Right atrium auricular region (tissue), 2 donors: ENCODE measurements at regions not wholly inside any gene's neighbourhood (a gene's known extent, or its start where the extent isn't known, plus 50 kb on each side); places are given as distances from the start of the nearest gene placed in this dataset.

Experiments
- DNase-seq: peaks from one replicate; pipeline ENCODE4 v3.0.0-alpha.2; 2019; ENCODE audit warnings: low spot score
- H3K27ac ChIP-seq, 2 donors: fragments of 200-600 bp; sonication (generic); 1 replicate in 1 of 2; 2 replicates in 1 of 2; pipeline ENCODE4 v1.5.1; 2016 to 2019
- H3K27me3 ChIP-seq, 2 donors: fragments of 200-600 bp; sonication (generic); one replicate each; pipeline versions ENCODE4 v1.5.1 to v1.6.0; 2017 to 2019
- H3K36me3 ChIP-seq: fragments of 200-600 bp; sonication (generic); one replicate; pipeline ENCODE4 v1.5.1; 2016
- H3K4me1 ChIP-seq, 2 donors: fragments of 200-600 bp; sonication (generic); one replicate each; pipeline versions ENCODE4 v1.5.1 to v1.6.0; 2017 to 2019
- H3K4me3 ChIP-seq, 2 donors: fragments of 200-600 bp; sonication (generic); 1 replicate in 1 of 2; 2 replicates in 1 of 2; pipeline ENCODE4 v1.5.1; 2017 to 2019; ENCODE audit warnings: mild to moderate bottlenecking in 1 of 2, moderate library complexity in 1 of 2
- H3K9me3 ChIP-seq, 2 donors: fragments of 200-600 bp; sonication (generic); one replicate each; pipeline ENCODE4 v1.5.1; 2019
- CTCF ChIP-seq, 2 donors: fragments of 200-600 bp; sonication (generic); IDR thresholded peaks; one replicate each; pipeline ENCODE4 v1.5.1; 2019; ENCODE audit warnings: antibody characterized with exemption in 2 of 2

- TF ChIP-seq CTCF (IDR thresholded peaks at IDR 0.05): no peak
- DNase-seq: no peak
- no peak overlapping the region for H3K4me3 ChIP-seq
Measured at GRCh38 chr1:187947359-187947758, 1118.6 kb downstream of the PLA2G4A start.

GRCh38 chr1:187948170-187948794 lies 1119.5 kb downstream of the PLA2G4A start:
- Histone ChIP-seq H3K36me3 (no peaks in the 10 kb centered on the region), H3K27me3 (no peaks in the 10 kb centered on the region), H3K4me1 (no peaks in the 10 kb centered on the region), H3K9me3 (peaks cover 0 to 28% of the 10 kb centered on the region in 2 donors), H3K4me3 (no peak overlapping the region), H3K27ac (no peak overlapping the region)
- no peak for DNase-seq
- TF ChIP-seq CTCF (IDR thresholded peaks at IDR 0.05): no peak

More at GRCh38 chr1:187947359-187947758, 1118.6 kb downstream of the PLA2G4A start:
- Histone ChIP-seq H3K27me3 (no peaks in the 10 kb centered on the region), H3K9me3 (peaks cover 0 to 23% of the 10 kb centered on the region in 2 donors), H3K36me3 (no peaks in the 10 kb centered on the region), H3K27ac (no peak overlapping the region), H3K4me1 (no peaks in the 10 kb centered on the region)

- no peak for DNase-seq
- peaks cover 0 to 28% of the 10 kb centered on the region in 2 donors for H3K9me3 ChIP-seq
- TF ChIP-seq CTCF (IDR thresholded peaks at IDR 0.05): no peak
- H3K36me3 ChIP-seq: no peaks in the 10 kb centered on the region
- H3K4me1 ChIP-seq: no peaks in the 10 kb centered on the region
- no peak overlapping the region for H3K4me3 ChIP-seq
- H3K27ac ChIP-seq: no peak overlapping the region
- no peaks in the 10 kb centered on the region for H3K27me3 ChIP-seq
Measured at GRCh38 chr1:187949567-187949966, 1120.8 kb downstream of the PLA2G4A start.

- TF ChIP-seq CTCF (IDR thresholded peaks at IDR 0.05): no peak
- H3K4me3 ChIP-seq: no peak overlapping the region
- peaks cover 0 to 25% of the 10 kb centered on the region in 2 donors for H3K9me3 ChIP-seq
- H3K36me3 ChIP-seq: no peaks in the 10 kb centered on the region
- no peak overlapping the region for H3K27ac ChIP-seq
- no peaks in the 10 kb centered on the region for H3K27me3 ChIP-seq
- no peaks in the 10 kb centered on the region for H3K4me1 ChIP-seq
- no peak for DNase-seq
Measured at GRCh38 chr1:187951817-187952216, 1123.1 kb downstream of the PLA2G4A start.

GRCh38 chr1:187952446-187952845 lies 1123.7 kb downstream of the PLA2G4A start:
- no peak overlapping the region for H3K4me3 ChIP-seq
- peaks cover 0 to 20% of the 10 kb centered on the region in 2 donors for H3K9me3 ChIP-seq
- no peaks in the 10 kb centered on the region for H3K4me1 ChIP-seq
- DNase-seq: no peak
- H3K27me3 ChIP-seq: no peaks in the 10 kb centered on the region
- H3K27ac ChIP-seq: no peak overlapping the region
- no peaks in the 10 kb centered on the region for H3K36me3 ChIP-seq
- TF ChIP-seq CTCF (IDR thresholded peaks at IDR 0.05): no peak

GRCh38 chr1:187956975-187957374 lies 1128.2 kb downstream of the PLA2G4A start:
- TF ChIP-seq CTCF (IDR thresholded peaks at IDR 0.05): no peak
- Histone ChIP-seq H3K4me3 (no peak overlapping the region), H3K27me3 (no peaks in the 10 kb centered on the region)

More at GRCh38 chr1:187956975-187957374, 1128.2 kb downstream of the PLA2G4A start:
- Histone ChIP-seq H3K9me3 (peaks cover 0 to 9% of the 10 kb centered on the region in 2 donors), H3K36me3 (no peaks in the 10 kb centered on the region), H3K4me1 (no peaks in the 10 kb centered on the region), H3K27ac (no peak overlapping the region)
- no peak for DNase-seq
